Dermis blood vessel endothelial cell (primary cell): ENCODE measurements at regions not wholly inside any gene's neighbourhood (a gene's known extent, or its start where the extent isn't known, plus 50 kb on each side); places are given as distances from the start of the nearest gene placed in this dataset.

Experiments used
- DNase-seq: peaks from one replicate; pipeline ENCODE4 v3.0.0; 2010

GRCh38 chr7:24477398-24478136, 95.7 kb upstream of the PALS2 start:
- peak; percentile 1 for DNase-seq

- no peak for DNase-seq
Observed at GRCh38 chr7:24478137-24478655, 95.1 kb upstream of the PALS2 start.

- no peak for DNase-seq
Observed at GRCh38 chr7:24480501-24480900, 92.8 kb upstream of the PALS2 start.

DNA sequence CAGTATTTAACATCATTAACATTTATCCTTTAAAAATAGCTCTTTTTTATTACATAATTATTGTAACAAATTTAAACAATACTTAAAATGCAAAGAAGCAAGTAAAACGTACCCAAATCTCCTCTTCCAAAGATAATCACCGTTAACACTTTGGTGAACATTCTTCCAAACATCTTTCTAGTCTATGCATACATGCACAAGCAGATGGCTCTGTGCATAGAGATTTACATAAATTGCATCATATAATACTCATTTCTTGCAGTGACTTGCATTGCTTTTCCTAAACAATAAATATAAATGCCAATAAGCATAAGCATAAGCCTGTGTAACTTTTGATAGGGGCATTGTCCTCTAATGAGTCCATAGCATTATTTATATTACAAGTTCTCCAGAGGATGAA, 89.4 kb upstream of the PALS2 start:
- no peak for DNase-seq

GRCh38 chr7:24492576-24492975, 80.7 kb upstream of the PALS2 start:
- no peak for DNase-seq

DNA sequence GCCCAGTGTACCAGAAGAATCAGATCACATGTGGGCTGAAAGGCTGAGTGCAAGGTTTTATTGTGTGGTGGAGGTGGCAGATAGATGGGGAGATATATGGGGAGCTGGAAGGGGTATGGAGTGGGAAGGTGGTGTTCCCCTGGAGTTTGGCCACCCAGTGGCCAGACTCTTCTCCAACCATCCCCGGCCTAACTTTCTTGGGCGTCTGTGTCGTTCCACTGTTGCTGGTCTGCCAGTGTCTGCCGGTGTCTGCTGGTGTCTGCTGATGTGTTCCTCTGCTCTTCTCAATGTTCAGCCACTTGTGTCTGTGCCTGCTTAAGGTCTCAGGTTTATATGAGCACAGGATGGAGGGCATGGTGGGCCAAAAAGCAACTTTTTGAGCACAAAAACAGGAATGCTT, 78.4 kb upstream of the PALS2 start:
- no peak for DNase-seq

DNA sequence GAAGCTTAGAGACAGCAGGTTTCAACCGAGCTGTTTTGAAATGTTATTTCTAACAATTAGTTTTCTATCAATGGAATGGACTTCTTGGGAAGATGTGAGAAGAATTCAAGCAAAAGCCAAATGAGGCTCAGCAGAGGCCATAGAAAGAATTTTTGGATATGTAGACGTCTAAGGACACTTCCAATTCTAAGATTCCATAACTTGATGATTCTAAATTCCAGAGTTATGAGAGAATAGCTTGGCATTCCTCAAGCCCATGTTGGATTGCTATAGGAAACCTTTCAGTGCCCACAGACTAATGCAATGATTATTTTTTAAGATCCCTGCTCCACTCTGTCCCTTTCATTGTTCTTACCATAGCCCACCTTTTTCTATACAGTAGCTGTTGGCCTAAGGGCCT, 77.2 kb upstream of the PALS2 start:
- no peak for DNase-seq

GRCh38 chr7:24498439-24498838, 74.8 kb upstream of the PALS2 start:
- no peak for DNase-seq

DNA sequence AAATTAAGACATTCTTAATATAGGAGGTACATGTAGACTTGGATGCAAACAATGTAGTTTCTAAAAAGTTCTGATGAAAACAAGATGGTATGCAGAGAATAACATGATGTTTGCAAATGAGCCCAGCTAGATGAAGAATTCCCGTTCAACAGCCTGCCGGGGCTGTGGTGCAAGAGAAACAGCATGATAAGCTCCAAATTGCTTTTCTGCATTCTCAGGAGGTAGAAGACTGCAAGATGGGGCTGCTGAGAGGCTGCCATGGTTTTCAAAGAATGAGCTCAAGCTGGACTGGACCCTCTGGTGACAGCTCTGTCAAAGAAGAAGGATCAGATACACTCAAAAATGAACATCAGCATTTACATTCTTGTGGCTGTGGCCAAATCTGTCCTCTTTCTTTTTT, 73.4 kb upstream of the PALS2 start:
- no peak for DNase-seq

- no peak for DNase-seq
Observed at GRCh38 chr7:24500599-24500998, 72.7 kb upstream of the PALS2 start.

- no peak for DNase-seq
Observed at GRCh38 chr7:24501009-24501408, 72.2 kb upstream of the PALS2 start.

- DNase-seq, result no peak
Observed at GRCh38 chr7:24501443-24502134, 71.7 kb upstream of the PALS2 start.

DNA sequence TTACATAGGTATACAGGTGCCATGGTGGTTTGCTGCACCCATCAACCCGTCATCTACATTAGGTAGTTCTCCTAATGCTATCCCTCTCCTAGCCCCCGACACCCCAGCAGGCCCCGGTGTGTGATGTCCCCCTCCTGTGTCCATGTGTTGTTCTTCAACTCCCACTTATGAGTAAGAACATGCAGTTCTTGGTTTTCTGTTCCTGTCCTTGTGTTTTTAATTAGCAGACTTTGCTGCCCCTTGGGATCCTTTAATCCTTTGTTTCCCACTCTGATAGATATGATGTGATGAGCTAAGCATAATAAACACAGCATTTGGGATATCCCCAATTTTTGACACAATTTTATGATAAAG, 71.1 kb upstream of the PALS2 start:
- no peak for DNase-seq

DNA sequence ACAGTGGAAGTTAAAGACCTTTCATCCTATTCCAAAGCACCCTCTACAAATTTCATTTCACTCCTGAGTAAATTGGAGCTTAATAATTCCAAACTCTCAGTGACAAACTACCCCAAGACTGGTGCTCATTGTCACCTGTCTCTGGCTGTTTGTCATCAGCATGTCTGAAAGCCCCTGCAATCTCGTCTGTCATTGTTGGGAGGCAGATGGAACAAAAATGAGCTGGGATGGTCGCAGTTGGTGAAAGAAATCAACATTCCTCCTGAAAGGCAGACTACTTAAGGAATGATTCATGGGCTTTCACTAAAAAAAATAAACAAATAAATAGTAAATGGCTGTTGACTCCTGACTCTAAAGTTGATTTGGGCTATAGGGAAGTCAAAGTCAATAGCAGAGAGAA, 69.7 kb upstream of the PALS2 start:
- no peak for DNase-seq

DNA sequence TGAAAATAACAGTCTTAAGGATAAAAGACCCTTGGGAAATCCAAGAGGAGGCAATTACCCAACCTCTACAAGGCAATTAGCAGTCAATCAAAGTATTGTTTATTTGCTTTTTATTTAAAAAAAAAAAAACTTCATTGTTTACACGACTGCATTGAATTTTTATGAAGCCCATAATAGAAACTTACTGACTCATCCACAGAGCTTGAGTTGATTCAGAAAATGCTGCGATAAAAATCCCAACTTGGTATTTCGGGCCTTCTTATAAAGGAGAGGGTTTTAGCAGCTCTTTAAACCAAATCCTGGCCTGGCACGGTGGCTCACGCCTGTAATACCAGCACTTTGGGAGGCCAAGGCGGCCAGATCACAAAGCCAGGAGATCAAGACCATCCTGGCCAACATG, 69.2 kb upstream of the PALS2 start:
- DNase-seq, result no peak

DNA sequence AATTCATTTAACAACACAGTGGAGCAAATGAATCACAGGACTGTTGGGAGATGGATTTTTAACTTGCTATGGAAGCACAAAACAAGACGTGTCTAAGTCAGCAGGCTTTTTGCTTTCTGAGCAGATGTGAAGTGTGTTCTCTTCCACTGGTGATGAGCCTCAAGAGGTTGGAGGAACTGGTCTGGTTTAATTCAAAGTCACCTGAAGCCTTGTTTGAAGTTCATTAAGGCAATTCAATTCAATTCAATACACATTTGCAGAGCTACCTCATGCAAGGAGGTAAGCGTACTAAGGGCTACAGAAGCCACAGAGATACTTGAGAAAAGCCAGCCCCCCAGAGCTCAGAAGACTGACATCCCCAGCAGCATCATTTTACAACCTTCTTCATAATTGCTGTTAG, 68.4 kb upstream of the PALS2 start:
- DNase-seq, result no peak

DNA sequence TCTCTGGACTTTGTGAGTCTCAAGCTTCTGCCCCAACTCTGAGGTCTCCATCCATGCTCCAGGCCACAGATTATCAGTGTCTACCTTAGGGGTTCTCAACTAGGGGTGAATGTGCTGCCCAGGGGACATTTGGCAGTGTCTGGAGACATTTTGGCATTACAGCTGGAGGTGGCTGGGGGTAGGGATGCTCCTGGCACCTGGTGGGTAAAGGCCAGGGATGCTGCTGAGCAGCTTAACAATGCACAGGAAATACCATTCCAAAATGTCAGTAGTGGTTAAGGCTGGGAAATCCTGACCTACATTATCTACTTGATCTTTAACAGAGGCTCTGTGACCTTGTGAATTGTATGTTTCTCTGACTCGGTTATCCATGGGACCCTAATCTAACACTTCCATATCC, 67.3 kb upstream of the PALS2 start:
- no peak for DNase-seq

- no peak for DNase-seq
Observed at GRCh38 chr7:24508316-24508715, 64.9 kb upstream of the PALS2 start.

DNA sequence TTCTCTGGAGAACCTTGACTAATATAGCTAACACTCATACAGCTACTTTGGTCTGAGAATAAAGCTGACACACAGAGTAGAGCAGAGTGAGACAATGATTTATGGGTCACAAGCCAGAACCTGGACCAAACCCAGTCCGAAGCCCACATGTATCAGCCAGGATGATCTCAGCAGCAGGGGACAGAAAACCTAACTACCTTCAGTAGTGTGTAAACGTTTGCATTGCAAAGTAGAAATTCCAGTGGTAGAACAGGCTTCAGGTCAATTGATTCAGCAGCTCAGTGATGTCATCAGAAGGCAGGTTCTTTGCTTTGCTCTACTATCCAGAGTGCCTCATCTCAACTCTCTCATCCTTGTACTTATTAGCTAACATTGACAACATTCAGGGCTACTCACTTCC, 62.5 kb upstream of the PALS2 start:
- DNase-seq, result no peak

GRCh38 chr7:24517166-24517565, 56.1 kb upstream of the PALS2 start:
- no peak for DNase-seq

- no peak for DNase-seq
Observed at GRCh38 chr7:24521917-24522623, 51.2 kb upstream of the PALS2 start.
